Tongue (tissue), 1 donor: ENCODE measurements at regions not wholly inside any gene's neighbourhood (a gene's known extent, or its start where the extent isn't known, plus 50 kb on each side); places are given as distances from the start of the nearest gene placed in this dataset.
"Not testable (repeated sequence)": the region's sequence is repeated elsewhere in the genome, so short reads cannot be mapped to it uniquely, and the experiment has no call there.

Experiments
- DNase-seq: peaks from one replicate; pipeline ENCODE4 v3.0.0-alpha.2; 2015

DNA sequence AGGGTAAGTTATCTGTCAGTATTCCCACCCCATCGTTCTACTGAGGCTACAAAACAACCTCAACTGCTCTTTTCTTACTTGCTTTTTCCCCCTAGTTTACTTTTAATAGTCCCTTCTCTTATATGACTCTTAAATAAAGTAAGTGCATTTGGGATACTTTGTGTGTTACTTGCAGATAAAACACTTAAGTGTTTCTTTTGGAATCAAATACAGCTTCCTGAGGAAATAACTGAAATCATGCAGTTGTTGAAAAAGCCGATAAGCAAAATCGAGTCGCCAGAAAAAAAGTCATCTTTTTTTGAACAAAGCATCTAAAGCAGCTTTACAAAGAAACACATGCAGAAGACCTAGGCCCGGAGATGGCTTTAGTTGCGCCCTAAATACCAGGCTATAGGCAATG is 53.5 kb upstream of the EPB41L4A start:
- DNase-seq = no peak

DNA sequence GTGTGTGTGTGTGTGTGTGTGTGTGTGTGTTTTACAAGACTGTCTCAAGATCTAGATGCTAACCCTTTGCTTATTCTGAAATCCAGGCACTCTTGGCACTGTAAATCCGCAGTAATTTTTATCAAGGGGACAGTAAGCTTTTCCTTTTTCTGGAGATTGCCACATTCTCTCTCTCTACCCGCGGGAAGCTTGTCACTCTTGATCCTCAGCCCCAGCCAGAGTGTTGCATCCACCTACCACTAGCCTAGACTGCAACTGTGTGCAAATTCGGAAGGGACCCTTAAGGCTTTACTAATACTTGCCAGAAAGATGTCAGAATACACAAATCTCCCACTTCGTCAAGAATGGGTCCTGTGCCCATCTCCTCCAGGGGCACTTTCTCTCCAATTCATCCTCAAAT is 54.9 kb upstream of the EPB41L4A start:
- DNase-seq = no peak

DNA sequence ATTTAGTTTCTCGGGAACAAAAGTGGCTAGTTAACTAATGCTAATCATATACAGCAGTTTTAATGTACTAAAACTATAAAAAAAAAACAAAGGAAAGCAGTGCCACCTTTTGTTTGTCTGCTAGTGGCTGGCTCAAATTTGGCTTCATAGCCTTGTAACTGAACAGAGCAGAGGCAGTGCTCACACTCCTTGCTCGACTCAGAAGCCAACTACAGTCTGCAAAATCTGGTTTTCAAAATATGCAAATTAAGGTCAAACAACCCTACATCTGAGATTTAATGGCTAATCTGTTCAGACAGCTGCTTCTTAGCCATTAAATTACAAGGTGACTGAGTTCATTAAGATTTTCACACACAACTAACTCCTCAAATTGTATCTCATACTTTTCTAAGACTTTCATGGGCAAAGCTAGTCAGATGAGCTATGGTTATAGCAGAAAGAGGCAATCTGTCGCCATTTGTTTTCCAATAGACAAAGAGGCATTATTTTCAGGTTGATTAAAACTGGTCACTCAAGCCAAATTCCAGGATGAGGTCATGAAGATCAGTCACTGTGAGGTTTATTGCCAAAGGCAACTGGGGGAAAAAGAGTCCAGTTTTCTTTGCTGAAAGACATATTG is 56.8 kb upstream of the EPB41L4A start:
- DNase-seq = peak; percentile 58

DNA sequence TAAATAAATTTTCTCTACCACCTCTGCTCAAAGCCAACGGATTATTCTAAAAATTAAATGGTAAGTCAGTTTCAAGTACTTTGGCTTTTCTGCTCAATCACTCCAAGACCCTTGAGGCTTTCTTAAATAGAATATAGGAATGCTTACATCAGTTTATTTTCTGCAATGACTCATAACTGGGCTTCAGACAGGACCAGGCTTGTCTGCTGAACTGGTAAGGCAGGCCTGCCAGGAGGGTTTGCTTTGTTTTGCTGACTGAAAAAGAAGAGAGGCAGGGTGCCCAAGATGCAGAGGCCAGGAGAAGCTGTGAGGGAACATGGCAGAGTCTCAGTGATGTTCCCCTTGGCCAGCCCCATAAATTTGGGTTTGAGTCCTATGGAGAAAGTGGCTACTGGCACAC is 60.3 kb upstream of the EPB41L4A start:
- peak; percentile 56 for DNase-seq

DNA sequence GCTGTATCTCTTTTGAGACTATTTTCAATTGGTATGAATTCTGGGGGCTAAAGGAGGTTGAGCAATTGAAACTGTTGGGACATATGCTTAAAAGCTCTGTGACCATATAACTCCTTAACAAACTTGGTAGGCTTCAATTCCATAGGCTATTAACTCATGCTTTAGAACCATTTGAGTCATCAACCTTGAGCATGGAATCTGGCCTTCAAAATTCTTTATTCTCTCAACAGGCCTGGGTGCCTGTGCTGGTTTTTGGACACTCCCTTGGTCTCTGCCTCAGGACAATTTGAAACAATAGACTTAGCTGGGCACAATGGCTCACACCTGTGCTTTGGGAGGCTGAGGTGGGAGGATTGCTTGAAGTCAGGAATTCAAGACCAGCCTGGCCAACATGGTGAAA is 61.4 kb upstream of the EPB41L4A start:
- no peak for DNase-seq

DNA sequence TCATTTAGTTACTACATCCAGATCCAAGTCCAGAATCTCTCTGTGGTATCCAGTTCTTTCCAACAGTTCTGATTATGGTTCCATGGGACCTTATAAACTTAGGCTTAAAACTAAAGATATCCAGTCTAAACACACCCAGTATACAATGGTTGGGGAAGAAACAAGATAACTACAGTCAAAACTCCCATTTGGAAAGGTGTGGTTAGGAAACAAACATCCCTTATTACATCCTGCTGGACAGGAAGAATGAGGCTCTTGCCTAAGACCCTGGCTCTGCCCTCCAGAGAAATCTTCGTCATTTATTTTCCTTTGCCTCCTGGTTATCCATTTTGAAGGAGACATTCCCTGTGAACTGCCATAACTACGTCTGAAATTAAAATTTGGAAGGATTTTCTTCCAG is 64.6 kb upstream of the EPB41L4A start:
- no peak for DNase-seq

DNA sequence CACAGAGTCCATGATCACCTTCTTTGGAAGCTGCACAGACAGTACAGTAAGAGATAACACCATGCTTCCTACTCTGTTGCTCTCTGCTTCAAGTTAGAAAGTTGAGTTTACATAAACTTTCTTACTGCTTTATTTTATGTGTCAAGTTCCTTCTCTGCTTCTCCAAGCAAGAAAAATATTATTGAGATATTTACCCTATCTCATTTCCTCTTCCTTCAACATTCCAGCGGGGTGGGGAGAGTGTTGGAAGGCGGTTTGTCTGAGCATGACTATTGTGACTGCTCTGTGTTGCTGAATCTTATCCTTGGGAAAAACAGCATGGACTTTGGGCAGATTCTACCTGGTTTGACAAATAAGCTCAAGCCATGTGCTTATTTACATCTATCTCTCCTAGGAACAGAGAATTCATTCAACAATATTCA is 66.9 kb upstream of the EPB41L4A start:
- DNase-seq = no peak

DNA sequence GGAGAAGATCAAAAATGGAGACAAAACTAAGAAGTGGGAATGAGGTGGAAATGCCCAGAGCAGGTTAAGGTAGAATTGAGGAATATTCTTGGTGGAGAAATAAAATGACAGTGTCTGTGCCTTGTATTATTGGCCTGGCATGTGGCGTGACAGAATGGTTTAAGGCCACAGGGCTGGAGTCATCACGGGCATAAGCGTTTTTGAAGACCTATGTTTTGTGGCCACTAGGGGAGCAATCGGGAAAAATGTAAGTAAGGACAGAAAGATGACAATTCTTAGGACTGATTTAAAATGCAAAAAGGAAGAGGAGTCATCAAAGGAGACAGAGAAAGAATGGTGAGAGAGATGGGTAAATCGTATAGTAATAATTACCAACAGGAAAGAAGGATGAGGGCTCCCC is 72.2 kb upstream of the EPB41L4A start:
- DNase-seq = no peak

DNA sequence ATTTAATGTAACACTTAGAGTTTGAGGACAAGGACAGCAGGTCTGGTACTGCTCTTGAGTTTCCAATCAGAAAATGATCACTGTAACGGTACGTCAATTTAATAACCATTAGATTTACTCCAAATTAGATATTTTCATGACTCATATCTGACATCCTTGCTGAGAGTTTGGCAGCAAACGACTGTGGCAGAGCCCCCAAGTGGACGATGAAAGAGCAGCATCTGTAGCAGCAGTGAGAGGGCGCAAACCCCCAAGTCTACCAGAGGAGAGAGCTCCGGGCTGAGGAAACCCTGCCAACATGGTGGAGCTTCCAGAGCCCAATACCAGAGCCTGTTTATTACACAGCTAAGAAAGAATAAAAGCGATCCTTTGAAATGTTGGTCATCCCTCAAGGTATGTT is 73.2 kb upstream of the EPB41L4A start:
- DNase-seq = peak; percentile 65

DNA sequence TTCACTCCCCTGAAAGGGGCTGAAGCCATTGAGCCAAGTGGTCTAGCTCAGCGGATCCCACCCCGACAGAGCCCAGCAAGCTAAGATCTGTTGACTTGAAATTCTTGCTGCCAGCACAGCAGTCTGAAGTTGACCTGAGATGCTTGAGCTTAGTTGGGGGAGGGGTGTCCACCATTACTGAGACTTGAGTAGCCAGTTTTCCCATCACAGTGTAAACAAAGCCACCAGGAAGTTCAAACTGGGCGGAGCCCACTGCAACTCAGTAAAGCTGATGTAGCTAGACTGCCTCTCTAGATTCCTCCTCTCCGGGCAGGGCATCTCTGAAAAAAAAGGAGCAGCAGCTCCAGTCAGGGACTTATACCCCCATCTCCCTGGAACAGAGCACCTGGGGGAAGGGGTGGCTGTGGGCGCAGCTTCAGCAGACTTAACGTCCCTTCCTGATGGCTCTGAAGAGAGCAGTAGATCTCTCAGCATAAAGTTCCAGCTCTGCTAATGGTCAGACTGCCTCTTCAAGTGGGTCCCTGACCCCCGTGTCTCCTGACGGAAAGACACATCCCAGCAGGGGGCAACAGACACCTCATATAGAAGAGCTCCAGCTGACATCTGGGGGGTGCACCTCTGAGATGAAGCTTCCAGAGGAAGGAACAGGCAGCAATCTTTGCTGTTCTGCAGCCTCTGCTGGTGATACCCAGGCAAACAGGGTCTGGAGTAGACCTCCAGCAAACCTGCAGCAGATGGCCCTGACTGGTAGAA is 84.8 kb upstream of the EPB41L4A start:
- not testable (repeated sequence) for DNase-seq

DNA sequence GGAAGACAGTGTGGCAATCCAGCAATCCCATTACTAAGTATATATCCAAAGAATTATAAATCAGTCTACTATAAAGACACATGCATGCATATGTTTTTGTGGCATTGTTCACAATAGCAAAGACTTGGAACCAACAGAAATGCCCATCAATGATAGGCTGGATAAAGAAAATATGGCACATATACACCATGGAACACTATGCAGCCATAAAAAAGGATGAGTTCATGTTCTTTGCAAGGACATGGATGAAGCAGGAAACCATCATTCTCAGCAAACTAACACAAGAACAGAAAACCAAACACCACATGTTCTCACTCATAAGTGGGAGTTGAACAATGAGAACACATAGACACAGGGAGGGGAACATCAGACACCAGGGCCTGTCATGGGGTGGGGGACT is 90.0 kb upstream of the EPB41L4A start:
- not testable (repeated sequence) for DNase-seq

DNA sequence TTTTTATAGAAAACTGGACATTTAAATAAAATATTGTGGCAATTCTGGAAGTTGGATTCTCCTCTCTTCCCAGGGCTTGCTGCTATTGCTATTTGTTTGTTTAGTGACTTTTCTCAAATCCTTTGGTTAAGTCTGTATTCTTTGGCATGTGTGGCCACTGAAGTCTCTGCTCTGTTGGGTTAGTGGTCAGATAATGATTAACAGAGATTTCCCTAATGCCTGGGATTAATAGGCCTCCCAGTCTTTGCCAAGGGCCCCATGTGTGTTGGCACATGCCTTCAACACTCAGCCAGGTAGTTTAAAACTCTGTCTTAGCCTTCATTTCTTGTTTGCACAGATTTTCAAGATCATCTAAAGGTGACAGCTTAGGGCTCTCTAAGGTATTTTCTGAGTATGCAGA is 92.8 kb upstream of the EPB41L4A start:
- DNase-seq = no peak

DNA sequence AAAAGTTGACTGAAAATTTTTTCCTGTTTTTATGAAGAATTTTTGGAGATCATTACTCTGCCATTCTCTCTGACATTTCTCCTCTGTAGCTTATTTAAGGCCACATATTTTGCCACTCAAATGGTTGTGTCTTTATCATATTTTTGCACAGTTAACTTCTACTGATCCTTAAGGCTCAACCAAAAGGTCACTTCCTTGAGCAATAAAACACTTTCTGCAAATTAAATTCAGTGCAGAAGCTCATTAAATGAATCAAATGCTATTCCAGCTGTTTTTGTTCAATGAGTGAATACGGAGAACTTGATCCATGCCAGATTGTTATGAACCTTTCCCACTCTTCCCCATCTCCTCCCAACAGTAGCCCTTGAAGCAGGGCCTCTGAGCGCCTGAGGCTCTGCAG is 93.8 kb upstream of the EPB41L4A start:
- DNase-seq = no peak

DNA sequence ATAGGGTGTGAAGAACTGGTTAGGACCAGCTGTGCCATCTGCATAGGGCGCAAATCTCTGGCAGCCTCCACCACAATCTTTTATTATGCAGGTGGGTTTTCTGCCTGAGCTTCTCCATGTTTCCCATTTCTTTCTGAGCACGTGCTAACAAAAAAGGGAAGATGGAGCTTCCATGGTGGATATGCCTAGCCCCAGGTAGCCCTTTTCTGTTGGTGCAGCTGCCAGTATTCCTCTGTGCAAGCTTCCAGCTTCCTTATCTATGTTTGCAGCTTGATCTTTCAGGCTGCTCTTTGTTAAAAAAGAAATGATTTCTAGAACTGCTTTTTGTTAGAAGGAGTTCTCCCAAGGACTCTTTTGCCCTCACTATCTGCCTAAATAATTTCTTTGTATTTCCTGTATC is 95.0 kb upstream of the EPB41L4A start:
- DNase-seq = no peak

DNA sequence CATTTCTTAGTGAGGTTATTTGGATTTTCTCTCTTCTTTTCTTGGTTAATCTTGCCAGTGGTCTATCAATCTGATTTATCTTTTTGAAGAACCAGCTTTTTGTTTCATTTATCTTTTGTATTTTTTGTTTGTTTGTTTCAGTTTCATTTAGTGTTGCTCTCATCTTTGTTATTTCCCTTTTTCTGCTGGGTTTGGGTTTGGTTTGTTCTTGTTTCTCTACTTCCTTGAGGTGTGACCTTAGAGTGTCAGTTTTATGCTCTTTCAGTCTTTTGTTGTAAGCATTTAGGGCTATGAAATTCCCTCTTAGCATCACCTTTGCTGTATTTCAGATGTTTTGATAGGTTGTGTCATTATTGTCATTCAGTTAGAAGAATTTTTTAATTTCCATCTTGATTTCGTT is 101.4 kb upstream of the EPB41L4A start:
- DNase-seq = not testable (repeated sequence)

DNA sequence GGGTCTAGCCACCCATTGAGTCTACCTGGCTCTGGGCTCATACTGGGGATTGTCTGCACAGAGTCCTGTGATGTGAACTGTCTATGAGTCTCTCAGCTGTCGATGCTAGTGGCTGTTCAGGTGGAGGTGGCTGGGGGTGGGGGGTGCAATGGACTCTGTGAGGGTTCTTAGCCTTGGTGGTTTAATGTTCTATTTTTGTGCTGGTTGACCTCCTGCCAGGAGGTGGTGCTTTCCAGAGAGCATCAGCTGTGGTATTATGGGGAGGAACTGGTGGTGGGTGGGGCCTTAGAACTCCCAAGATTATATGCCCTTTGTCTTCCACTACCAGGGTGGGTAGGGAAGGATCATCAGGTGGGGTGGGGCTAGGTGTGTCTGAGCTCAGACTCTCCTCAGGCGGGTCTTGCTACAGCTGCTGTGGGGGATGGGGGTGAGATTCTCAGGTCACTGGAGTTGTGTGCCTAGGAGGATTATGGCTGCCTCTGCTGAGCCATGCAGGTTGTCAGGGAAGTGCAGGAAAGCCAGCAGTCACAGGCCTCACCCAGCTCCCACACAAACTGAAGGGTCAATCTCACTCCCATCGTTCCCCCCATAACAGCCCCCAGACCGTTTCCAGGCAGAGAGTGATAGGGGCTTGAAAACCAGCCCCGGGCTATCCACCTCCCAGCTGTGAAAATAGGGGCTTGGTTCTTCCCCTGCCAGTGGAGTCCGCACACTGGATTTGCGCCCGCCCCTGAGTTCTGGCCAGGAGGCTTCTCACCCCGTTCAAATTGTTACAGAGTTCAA is 104.0 kb upstream of the EPB41L4A start:
- not testable (repeated sequence) for DNase-seq

DNA sequence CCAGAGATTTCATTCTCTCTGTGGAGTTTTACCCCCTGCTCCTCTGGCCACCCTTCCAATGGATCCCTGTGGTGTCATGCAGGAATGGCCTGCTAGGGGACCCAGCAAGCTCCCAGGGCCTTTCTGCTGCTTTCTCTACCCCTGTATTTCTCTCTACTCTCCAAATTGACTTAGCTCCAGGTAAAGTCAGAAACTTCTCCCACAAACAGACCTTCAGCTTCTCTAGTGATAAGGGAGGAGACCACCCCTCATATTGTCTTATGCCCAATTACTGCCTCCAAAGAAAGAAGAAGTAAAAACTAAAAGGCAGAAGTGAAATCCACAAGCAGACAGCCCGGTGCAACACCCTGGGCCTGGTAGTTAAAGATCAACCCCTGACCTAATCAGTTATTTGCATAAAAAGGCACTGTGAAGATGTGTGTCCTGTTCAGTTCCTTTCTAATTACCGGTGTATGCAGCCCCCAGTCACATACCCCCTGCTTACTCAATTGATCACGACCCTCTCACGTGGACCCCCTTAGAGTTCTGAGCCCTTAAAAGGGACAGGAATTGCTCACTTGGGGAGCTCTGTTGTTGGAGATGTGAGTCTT is 104.7 kb upstream of the EPB41L4A start:
- DNase-seq = not testable (repeated sequence)

DNA sequence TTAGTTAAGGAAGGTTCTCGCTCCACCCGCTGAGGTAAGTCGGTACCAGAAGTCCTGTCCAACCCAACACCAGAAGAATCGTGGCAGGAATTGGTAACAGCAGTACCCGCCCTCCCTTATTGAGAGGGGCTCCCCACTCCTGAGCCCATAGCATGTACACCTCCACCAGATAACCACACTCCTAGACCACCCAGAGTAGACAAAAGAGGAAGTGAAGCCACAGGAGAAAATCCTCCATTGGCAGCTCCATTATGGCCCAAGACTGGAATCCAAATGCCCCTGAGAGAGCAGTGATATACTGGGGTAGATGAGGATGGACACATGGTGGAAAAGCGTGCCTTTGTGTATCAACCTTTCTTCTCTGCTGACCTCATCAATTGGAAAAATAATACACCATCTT is 106.1 kb upstream of the EPB41L4A start:
- DNase-seq = no peak

DNA sequence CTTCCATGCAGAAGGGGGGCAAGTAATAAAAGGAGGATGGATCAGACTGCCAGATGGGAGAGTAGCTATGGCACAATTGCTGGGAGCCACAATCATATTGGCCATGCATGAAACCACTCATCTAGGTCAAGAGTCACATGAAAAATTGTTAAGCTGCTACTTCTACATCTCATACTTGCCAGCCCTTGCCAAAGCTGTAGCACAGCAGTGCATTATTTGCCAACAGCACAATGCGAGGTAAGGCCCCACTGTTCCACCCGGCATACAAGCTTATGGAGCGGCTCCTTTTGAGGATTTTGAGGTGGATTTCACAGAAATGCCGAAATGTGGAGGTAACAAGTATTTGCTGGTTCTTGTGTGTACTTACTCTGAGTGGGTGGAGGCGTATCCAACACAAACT is 109.9 kb upstream of the EPB41L4A start:
- peak; percentile 39 for DNase-seq

DNA sequence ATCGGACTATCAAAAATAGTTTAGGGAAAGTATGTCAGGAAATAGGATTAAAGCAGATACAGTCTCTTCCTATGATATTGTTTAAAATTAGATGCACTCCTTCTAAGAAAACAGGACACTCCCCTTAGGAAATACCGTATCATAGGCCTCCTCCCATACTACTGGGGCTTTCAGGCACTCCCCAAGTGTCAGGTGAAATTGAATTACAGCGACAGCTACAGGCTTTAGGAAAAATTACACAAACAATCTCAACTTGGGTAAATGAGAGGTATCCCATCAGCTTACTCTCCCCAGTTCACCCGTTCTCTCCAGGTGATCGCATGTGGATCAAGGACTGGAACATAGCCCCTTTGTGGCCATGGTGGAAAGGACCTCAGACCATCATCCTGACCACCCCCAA is 110.4 kb upstream of the EPB41L4A start:
- no peak for DNase-seq

DNA sequence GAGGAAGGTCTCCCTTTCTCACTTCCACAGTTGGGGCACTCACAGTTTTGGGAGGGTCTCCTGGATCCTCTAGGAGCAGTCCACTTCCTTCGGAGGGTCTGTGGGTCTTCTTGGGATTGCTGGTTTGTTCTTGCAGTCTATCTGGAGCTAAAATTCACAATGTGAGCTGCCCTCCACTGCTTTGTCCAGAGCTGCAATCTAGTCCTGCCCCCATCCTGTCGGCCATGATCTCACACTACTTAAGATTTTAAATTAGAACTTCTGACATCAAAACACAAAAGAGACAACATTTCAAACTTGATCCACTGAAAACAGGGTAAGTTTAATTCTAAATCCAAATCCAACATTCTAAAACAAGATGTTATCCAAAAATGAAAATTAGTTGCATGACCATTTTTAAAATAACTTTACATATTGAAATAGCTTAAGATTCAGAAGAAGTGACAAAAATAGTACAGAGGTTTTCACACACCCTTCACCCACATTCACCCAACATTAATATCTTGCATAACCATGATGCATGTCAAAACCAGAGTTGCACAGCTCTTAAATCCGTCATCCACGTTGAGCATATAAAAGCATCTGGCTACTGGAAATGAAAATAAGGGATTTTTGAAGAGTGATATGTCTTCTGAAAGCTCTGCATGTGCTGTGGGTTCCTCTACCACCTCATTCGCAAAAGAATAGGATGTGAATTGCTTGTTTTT is 113.7 kb upstream of the EPB41L4A start:
- DNase-seq = no peak

DNA sequence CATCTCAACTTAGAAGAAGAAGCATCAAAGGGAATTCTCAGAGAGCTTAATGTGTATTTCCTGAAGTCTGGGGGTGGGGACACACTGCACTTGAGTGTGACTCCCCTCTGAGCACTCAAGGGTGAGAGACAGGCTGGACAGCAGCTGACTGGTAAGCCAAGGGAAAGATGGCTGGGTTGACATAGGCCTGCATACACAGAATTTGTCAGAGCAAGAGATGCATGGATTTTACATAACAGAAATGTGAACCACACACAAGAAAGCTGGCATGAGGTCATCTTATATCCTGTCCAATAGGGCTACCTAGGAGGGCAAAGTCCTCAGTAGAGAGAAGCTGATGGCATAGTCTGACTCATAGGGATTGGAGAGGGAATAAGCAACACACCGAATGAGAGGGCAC is 114.3 kb upstream of the EPB41L4A start:
- no peak for DNase-seq
